ENCODE measurements at regions not wholly inside any gene's neighbourhood (a gene's known extent, or its start where the extent isn't known, plus 50 kb on each side); places are given as distances from the start of the nearest gene placed in this dataset.
"Not testable (repeated sequence)": the region's sequence is repeated elsewhere in the genome, so short reads cannot be mapped to it uniquely, and the experiment has no call there.

DNA sequence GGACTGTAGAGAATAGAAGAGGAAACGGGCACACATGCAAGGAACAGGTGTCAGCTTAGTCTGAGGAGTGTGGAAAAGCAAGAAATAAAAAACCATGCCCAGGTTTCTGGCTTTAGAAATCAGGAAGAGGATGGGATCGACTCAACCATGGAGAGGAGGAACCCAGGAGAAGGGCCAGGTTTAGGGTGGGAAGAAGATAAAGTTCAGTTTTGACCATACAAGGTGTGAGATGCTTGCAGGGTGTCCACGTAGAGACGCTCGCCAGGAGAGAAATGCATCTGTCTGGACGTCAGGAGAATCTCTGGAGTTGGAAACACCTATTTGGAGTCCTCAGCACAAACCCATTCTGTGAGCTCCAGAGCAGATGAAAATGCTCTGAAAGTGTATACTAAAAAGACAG is 275.1 kb downstream of the CYRIA start:
- no peak for DNase-seq

DNA sequence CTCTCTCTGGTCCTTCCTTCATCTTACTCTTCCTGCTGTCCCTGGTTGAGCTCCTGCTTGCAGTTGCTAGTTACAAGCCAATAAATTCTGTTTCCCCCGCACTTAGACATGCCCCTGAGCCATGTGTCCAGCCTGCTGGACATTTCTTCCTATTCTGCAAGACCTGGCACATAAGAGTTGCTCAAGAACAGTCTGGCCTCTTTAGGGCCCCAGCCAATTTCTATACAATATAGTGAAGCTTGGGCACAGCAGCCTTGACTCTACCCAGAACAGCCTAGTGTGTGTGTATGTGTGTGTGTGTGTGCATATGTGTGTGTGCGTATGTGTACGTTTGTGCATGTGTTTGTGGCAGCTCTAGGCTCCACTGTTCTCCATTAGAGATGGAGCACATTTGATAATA is 276.0 kb downstream of the CYRIA start:
- DNase-seq = no peak

DNA sequence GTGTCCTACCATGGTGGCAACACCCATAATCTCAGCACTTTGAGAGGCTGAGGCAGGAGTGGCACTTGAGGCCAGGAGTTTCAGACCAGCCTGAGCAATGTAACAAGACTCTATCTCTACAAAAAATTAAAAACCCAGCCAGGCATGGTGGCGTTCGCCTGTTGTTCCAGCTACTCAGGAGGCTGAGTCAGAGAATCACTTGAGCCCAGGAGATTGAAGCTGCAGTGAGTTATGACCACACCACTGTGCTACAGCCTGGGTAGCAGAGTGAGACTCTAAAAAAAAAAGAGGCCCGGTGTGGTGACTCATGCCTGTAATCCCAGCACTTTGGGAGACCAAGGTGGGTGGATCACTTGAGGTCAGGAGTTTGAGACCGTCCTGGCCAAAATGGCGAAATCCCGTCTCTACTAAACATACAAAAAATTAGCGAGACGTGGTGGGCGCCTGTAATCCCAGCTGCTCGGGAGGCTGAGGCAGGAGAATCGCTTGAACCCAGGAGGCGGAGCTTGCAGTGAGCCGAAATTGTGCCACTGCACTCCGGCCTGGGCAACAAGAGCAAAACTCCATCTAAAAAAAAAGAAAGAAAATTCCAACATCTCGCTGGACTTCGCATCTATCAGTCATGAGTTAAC is 277.3 kb downstream of the CYRIA start:
- DNase-seq = not testable (repeated sequence)

DNA sequence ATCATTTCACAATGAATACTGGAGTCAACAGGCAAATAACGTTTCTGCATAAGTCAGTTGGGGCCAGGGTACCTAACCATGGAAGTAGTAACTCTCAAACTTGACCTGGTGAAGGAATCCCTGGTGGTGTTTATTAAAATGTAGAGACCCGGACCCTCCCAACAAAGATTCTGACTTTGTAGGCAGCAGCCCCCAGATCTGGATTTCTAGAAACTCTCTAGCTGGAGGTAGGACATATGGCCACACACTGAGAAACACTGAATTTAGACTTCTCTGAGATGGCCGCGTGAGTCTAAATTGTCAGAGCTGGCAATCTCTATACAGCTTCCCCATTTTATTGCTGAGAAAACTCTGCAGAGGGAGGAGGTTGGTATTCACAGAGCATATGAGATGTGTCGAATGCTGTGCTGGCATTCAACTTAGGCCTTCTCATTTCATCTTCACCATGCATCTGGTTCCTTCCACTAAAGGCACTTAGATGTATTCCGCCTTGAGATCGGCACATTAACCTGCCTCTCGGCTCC is 278.1 kb downstream of the CYRIA start:
- no peak for DNase-seq

DNA sequence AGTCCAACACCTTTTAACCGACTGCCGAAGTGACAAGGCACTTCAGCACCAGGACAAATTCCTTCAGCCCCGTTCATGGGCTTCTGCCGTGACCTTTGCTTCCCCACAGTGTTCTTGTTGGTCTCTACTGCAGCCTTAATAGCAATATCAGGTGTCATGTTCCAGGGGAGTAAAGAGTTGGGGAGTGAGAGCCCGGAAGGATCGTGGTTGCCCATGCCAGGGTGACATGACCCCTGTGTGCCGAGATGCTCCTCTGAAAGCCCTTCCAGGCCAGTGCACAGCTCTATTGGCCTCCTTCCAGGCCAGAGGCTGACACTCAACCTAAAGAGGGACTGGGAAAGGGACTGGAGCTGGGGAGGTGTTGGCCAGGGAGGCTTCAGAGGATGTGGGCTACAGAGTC is 279.2 kb downstream of the CYRIA start:
- no peak for DNase-seq

DNA sequence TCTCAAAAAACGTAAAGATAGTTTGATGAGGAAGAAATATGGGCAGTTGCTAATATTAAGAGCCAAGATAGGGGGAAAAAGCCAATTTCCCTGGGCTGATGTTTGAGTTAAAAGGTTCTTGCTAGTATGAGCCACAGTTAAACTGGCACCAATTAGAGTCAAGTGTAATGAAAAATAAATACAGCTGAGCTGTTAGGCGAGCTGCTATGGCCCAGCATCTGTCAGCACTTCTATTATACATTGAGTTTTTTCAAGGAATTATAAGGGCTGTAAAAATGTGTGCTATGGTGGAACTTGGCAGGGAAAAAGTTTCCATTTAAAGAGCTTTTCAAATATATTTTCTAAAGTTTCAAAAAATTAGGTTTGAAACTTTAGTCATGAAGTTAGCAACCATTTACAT is 279.6 kb downstream of the CYRIA start:
- no peak for DNase-seq

DNA sequence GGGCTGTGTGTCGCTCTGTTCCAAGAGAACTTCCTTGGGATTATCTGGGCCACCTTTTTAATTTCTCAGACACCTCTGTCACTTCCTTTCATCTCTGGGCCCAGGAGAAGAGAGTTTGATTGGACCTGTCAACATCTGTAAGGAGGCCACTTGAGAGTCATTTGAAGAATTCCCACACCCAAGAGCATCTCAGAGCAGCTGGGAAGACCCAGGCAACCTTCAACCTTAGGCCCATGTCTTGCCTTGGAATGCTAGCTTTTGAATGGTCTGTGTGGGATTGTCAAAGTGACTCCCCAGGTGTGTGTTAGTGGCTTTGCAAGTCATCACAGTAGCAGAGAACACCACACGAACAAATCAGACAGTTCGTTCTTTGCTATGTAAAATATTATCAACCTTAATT is 280.3 kb downstream of the CYRIA start:
- no peak for DNase-seq

DNA sequence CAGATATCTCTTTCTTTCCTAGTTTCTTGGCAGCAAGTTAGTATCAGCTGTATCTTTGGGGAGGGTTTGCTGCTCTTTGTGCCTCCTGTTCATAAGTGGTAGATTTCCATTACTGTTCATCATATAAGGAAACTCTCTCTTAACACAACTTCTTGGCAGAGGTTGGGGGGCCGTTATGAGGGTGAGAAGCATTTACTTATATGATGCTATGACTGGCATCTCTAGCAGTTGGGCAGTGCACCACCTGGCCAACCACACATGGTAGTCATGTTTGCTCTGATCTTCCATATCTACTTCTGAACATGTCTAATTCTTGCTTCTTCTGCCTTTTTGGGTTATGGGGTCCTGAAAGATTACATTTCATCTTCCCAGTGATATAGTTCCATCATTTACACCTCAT is 282.2 kb downstream of the CYRIA start:
- no peak for DNase-seq

DNA sequence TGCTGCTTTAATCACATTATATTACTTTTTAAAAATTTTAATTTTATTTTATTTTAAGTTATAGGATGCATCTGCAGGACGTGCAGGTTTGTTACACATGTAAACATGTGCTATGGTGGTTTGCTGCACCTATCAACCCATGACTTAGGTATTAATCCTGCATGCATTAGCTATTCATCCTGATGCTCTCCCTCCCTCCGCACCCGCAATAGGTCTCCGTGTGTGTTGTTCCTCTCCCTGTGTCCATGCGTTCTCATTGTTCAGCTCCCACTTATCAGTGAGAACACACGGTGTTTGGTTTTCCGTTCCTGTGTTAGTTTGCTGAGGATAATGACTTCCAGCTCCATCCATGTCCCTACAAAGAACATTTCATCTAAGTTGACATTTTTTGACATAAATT is 283.2 kb downstream of the CYRIA start:
- DNase-seq = no peak

DNA sequence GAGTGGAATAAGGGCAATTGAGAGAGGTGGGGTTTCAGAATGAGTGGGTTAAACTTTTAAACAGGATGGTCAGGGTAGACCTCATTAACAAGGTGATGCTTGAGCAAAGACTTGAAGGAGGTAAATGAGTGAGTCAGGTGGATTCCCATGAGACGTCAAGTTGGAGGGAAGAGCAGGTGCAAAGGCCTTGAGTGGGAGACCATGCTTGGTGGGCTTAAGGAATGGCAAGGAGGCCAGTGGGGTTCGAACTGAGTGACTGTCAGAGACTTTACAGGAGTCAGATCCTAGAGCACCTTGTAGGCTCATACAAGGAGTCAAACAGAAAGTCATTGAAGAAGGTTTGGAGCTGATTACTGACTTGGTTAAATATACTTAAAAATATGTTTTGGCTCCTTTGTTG is 284.1 kb downstream of the CYRIA start:
- DNase-seq = no peak

DNA sequence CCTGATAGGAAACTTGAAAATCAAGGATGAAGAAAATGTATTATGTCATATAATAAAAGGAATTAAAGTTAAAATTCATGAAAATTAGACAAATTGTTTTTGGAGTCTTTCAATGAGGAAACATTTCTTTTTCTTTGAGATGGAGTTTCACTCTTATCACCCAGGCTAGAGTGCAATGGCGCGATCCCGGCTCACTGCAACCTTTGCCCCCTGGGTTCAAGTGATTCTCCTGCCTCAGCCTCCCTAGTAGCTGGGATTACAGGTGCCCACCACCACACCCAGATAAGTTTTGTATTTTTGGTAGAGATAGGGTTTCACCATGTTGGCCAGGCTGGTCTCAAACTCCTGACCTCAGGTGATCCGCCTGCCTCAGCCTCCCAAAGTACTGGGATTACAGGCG is 285.7 kb downstream of the CYRIA start:
- not testable (repeated sequence) for DNase-seq

DNA sequence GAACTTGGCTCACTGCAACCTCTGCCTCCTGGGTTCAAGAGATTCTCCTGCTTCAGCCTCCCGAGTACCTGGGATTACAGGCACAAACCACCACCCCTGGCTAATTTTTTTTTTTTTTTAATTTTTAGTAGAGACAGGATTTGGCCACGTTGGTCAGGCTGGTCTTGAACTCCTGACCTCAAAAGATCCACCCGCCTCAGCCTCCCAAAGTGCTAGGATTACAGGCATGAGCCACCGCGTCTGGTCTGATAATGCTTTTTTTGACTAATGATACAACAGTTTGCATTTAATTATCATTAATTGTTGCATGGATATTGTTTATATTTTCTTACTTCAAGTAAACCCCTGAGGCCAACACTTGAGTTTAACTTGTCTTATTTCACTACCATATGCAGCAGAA is 286.6 kb downstream of the CYRIA start:
- not testable (repeated sequence) for DNase-seq

DNA sequence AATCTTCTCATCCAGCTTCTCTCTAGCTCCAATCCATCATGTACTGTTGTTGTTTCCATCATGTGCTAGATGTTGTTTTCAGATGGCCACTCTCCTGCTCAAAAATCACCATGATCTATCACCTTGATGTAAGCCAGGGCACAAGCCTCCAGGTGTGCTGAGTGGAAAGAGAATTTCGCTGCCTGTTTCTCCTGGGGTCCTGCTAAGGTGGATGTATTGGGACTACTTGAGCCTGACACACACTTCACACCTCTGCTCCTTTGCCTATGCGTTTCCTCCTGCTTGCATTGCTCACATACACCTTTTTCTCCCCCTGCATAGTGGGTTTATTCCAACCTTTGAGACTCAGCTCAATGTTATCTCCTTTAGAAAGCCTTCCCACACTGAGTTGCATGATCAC is 287.6 kb downstream of the CYRIA start:
- DNase-seq = no peak

DNA sequence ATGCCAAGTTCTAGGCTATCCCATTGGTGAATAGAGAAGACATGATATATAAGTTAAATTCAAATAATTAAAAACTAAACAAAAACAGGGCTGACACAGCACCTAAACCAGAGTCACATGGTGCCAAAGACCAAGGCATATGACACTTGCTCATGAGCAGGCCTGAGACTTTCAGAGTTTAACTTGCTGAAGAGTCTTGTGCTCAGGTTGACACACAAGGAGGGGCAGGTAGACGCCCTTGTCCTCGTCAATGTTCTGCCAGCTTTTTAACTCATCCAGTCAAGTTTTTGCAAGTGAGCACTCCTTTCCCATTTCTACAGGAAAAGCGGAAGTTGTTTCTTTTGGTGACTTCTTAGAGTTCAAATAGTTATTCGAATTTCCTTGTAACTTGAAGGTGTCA is 289.7 kb downstream of the CYRIA start:
- no peak for DNase-seq

DNA sequence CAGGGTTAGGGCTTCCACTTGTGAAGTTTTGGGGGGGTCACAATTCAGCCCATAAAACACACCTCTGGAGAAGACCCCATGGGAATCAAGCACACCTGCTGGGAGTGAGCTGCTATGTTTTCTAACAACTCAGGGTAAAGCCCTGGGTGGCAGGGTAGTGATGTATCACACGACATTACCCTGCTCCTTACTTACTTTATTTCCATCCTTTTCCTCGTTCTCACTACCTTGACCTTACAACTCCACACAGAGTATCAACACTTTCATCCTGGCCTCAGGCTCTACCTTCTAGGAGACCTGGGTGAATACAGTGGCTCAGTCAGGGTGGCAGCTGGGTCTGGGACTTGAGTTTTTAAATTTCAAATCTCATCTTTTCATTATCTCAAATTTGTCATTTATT is 290.3 kb downstream of the CYRIA start:
- no peak for DNase-seq

DNA sequence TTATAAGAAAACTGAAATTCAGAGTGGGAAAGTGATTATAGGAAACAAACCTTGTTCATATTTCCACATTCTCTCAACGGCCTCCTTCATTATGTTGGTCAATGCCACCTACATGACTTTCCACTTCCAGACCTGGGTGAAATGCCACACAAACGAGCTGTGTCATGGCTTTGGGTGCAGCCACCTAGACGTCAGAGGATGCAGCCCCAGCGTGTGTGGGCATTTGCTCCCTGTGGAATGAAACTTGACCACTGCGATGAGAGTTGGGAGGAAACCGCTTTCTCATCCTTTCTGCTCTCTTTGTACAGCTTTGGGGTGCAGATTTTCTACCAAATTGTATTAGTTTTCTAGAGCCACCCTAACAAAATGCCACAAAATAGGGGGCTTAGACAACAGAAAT is 291.0 kb downstream of the CYRIA start:
- DNase-seq = no peak

DNA sequence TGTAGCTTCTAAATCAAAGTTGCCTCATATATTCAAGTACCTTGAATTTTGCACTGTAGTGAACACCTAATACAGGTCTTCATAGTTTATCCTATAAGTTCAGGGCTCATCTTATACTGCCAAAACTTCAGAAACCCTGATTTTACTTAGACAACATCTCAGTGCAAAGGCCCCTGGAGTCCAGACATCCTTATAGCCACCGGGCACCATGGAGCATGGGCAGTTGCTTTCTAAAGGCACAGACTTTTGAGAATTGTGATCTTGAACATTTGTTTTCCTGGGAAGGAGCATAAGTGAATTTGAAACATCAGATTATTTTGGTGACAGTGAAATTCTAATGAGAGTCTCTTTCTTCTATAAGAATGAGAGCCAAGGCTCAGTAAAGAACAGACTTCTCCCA is 292.3 kb downstream of the CYRIA start:
- DNase-seq = no peak

DNA sequence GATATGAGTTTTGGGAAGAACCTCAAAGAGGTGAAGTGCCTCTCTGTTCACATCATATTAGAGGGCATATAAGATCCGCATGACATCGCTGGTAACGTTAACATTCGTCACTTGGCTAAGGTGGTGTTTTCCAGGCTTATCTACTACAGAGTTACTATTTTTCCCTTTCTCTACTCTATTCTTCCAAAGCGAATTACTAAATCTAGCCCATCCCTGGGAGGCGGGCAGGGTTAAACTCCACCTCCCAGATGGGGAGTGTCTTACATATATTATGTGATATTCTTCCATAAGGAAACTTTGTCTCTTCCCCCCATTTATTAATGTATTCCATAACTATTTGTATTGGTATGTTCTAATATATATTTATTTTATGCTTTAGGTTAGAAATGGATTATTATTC is 293.9 kb downstream of the CYRIA start:
- no peak for DNase-seq

DNA sequence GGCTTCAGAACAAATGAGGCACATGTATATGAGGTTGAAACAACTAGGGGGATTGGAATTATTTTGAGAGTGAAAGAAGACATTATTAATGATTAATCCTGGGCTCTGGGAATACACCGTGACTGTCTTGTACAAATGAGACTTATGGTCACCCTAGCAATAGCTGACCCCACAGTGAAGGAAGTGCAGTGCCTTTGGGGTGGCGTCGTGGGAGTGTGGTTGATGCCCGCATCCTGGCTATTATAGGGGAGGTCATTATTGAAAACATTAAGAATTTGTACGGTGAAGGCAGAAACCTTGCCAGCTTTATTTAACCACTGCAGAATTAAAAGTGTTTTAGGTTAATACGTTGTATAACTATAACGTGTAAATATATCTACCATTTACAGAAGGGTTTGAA is 296.7 kb downstream of the CYRIA start:
- no peak for DNase-seq

DNA sequence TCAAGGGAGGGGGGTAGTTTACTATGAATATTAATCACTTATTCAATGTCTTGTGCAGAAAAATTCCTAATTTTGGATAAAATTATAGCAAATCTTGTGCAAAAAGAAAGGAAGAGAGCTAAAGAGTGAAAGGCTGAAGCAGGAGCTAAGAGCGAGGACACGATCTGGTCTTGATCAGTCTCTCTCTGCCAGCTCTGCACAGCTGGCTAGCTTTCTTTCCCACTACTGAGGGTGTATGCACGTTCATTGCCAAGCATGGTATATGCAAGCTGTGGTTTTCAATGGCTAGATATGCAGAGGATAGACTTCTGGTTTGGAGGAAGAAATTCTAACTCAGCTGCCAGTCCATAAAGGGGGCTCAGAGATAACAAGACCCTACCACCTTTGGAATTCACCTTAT is 297.3 kb downstream of the CYRIA start:
- DNase-seq = no peak

DNA sequence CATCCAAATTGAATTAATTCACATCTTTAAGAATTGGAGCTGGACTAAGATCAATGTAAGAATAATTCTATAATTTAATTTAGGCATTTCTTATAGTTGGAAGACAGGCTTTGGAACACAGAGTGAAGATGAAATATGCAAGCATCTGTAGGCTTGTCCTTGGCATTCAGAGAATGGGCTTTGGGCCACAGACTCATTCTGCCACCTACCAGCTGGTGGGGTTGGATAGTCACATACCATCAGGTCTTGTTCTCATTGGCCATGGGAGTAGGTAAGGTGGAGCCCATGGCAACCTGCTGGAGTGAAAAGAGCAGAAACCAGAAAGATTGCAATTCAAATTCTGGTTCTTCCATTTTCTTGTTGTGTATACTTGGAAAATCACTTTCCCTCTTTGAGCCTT is 300.3 kb downstream of the CYRIA start:
- DNase-seq = no peak

DNA sequence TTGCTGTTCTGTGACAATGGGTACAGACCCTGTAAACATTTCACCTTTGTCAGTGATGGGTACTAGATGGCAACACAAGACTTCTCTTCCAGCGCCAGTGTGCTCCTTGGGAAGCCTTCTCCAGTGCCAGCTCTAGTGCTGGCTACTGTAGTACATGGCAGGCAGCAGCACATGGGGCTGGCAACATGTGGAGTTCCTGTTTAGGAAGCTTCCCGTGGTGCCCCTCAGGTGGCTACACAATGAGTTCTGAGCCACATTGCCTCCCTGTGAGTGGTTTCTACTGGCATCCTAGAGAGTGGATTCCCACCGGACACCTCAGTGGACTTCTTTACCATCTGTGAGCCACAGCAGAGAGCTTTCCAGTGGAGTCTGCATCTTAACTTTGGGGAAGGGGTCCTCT is 302.1 kb downstream of the CYRIA start:
- DNase-seq = no peak

DNA sequence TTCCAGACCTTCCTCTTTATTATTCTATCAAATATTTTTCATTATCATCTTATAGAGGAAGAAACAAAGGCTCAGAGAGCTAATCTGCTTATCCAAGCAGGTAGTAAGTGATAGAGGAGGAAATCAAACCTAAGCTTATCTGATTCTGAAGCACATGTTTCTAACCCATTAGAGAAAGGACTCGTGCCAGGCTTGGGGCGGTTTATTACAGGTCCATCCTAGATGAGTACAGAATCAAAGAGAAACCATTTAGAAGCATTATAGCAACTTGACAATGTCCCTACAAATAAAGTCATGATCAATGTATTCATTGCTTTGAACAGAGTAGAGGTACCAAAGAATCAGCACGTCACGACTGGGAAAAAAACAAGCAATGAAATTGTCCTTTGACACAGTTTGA is 303.0 kb downstream of the CYRIA start:
- no peak for DNase-seq

DNA sequence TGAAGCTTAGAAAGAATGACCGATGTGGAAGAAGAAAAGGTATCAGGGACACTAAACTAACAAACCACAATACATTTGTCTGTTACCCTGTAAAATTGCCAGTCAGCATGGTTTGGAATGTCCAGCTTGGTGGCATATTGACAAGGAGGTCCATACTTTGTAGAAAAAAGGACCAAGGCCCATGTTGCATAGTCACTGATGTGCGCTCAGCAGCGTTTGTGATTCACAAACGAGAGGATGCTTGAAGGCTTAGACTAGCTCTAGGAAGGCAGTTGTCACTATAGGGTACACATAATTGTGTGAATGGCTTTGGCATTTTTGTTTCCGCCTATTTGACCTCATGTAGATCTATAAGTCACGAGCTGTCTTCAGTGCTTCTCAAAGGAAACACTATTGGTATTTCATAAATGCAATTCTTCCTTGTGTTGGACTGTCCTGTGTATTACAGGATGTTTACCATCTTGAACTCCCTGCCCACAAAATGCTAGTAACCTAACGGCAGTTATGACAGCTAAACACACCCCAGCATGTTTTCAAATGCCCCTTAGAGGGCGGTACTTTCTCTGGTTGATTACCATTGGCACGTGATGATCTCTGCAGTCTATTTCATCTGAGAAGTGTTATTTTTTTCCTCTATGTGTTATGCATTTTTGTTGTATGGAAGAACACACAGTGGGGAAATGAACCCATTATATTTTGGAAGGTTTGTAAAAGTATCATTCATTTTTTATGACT is 304.2 kb downstream of the CYRIA start:
- no peak for DNase-seq

DNA sequence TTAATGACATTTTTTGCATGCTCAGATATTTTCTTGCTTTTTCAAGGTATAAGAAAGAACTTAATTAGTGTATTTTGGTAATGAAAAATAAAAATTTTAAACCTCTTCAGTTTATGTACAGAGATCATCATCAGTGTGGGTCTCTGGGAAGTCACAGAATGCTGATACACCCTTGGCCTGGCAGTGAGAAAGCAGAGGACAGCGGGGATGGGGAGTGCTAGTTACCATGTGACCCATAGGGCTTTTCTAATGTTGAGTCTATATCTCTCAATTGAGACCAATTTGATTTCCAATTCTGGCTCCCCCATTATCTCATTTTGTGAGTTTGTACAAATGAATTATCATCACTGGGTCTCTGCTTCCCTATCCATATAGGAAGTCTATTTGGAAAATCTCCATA is 305.7 kb downstream of the CYRIA start:
- no peak for DNase-seq
